Neutrophil (primary cell): ENCODE measurements at regions not wholly inside any gene's neighbourhood (a gene's known extent, or its start where the extent isn't known, plus 50 kb on each side); places are given as distances from the start of the nearest gene placed in this dataset.

Experiments
- H3K27ac ChIP-seq: fragments of 200-600 bp; sonication (generic); 2 replicates; pipeline ENCODE4 v1.5.1; 2016; ENCODE audit warnings: mild to moderate bottlenecking, moderate library complexity
- H3K27me3 ChIP-seq: fragments of 200-600 bp; sonication (generic); 2 replicates; pipeline ENCODE4 v1.6.0; 2016; ENCODE audit warnings: mild to moderate bottlenecking
- H3K36me3 ChIP-seq: fragments of 200-600 bp; sonication (generic); 2 replicates; pipeline ENCODE4 v1.5.1; 2017
- H3K4me1 ChIP-seq, 2 experiments: fragments of 200-600 bp in 1 of 2; sonication (generic) in 1 of 2; 1 replicate in 1 of 2; 2 replicates in 1 of 2; pipeline versions ENCODE4 v1.5.1 to v1.6.1; 2013 to 2016; ENCODE audit warnings: low read depth in 1 of 2, low read length in 1 of 2, mild to moderate bottlenecking in 1 of 2, moderate library complexity in 1 of 2; ENCODE audit not compliant: control insufficient read depth in 1 of 2, insufficient read depth in 1 of 2
- H3K4me3 ChIP-seq, 2 experiments: fragments of 200-600 bp in 1 of 2; sonication (generic) in 1 of 2; 1 replicate in 1 of 2; 2 replicates in 1 of 2; pipeline ENCODE4 v1.5.1; 2013 to 2016; ENCODE audit warnings: low read depth in 1 of 2, low read length in 1 of 2, mild to moderate bottlenecking in 1 of 2, moderate library complexity in 1 of 2
- H3K9me3 ChIP-seq: fragments of 200-600 bp; sonication (generic); 2 replicates; pipeline ENCODE4 v1.5.1; 2016
- CTCF ChIP-seq: fragments of 200-600 bp; sonication (generic); IDR thresholded peaks from 2 replicates; pipeline ENCODE4 v1.5.1; 2016; ENCODE audit warnings: antibody characterized with exemption

GRCh38 chr5:120298981-120299380 is 165.1 kb upstream of the PRR16 start:
- no peak overlapping the region for H3K27ac ChIP-seq
- no peaks in the 10 kb centered on the region for H3K9me3 ChIP-seq
- H3K4me3 ChIP-seq = no peak overlapping the region
- no peak for TF ChIP-seq CTCF
- H3K36me3 ChIP-seq = no peaks in the 10 kb centered on the region
- no peaks in the 10 kb centered on the region for H3K4me1 ChIP-seq
- H3K27me3 ChIP-seq = no peaks in the 10 kb centered on the region

- no peak for TF ChIP-seq CTCF
- H3K36me3 ChIP-seq = no peaks in the 10 kb centered on the region
- no peak overlapping the region for H3K27ac ChIP-seq
- no peaks in the 10 kb centered on the region for H3K4me1 ChIP-seq
- no peak overlapping the region for H3K4me3 ChIP-seq
- H3K27me3 ChIP-seq = no peaks in the 10 kb centered on the region
- H3K9me3 ChIP-seq = no peaks in the 10 kb centered on the region
Observed at GRCh38 chr5:120304663-120305062, 159.4 kb upstream of the PRR16 start.

GRCh38 chr5:120306303-120306702 is 157.8 kb upstream of the PRR16 start:
- Histone ChIP-seq H3K4me3 (no peak overlapping the region), H3K36me3 (no peaks in the 10 kb centered on the region), H3K9me3 (no peaks in the 10 kb centered on the region), H3K4me1 (no peaks in the 10 kb centered on the region), H3K27ac (no peak overlapping the region), H3K27me3 (no peaks in the 10 kb centered on the region)
- TF ChIP-seq CTCF = no peak

GRCh38 chr5:120314191-120314590 is 149.9 kb upstream of the PRR16 start:
- no peaks in the 10 kb centered on the region for H3K27me3 ChIP-seq
- H3K36me3 ChIP-seq = no peaks in the 10 kb centered on the region
- no peak overlapping the region for H3K27ac ChIP-seq
- no peak for TF ChIP-seq CTCF
- H3K4me1 ChIP-seq = no peaks in the 10 kb centered on the region
- H3K4me3 ChIP-seq = no peak overlapping the region
- H3K9me3 ChIP-seq = no peaks in the 10 kb centered on the region

GRCh38 chr5:120320626-120321025 is 143.5 kb upstream of the PRR16 start:
- Histone ChIP-seq H3K27ac (no peak overlapping the region), H3K4me3 (no peak overlapping the region), H3K27me3 (no peaks in the 10 kb centered on the region), H3K4me1 (no peaks in the 10 kb centered on the region), H3K36me3 (no peaks in the 10 kb centered on the region), H3K9me3 (no peaks in the 10 kb centered on the region)
- TF ChIP-seq CTCF = no peak

- H3K9me3 ChIP-seq = no peaks in the 10 kb centered on the region
- no peaks in the 10 kb centered on the region for H3K4me1 ChIP-seq
- no peak overlapping the region for H3K4me3 ChIP-seq
- H3K36me3 ChIP-seq = no peaks in the 10 kb centered on the region
- no peaks in the 10 kb centered on the region for H3K27me3 ChIP-seq
- no peak for TF ChIP-seq CTCF
- H3K27ac ChIP-seq = no peak overlapping the region
Observed at GRCh38 chr5:120326651-120327050, 137.4 kb upstream of the PRR16 start.
